Inferior parietal cortex (tissue), 1 donor: ENCODE measurements at regions not wholly inside any gene's neighbourhood (a gene's known extent, or its start where the extent isn't known, plus 50 kb on each side); places are given as distances from the start of the nearest gene placed in this dataset.
"Not testable (repeated sequence)": the region's sequence is repeated elsewhere in the genome, so short reads cannot be mapped to it uniquely, and the experiment has no call there.

Source experiments
- DNase-seq: peaks from one replicate; pipeline ENCODE4 v3.0.0-alpha.2; 2016; ENCODE audit errors: extremely low spot score

- no peak for DNase-seq
Measured at GRCh38 chr10:109411917-109412316, 511.4 kb downstream of the XPNPEP1 start.

- no peak for DNase-seq
Measured at GRCh38 chr10:109405338-109405737, 518.0 kb downstream of the XPNPEP1 start.

- DNase-seq: no peak
Measured at GRCh38 chr10:109403551-109403950, 519.8 kb downstream of the XPNPEP1 start.

DNA sequence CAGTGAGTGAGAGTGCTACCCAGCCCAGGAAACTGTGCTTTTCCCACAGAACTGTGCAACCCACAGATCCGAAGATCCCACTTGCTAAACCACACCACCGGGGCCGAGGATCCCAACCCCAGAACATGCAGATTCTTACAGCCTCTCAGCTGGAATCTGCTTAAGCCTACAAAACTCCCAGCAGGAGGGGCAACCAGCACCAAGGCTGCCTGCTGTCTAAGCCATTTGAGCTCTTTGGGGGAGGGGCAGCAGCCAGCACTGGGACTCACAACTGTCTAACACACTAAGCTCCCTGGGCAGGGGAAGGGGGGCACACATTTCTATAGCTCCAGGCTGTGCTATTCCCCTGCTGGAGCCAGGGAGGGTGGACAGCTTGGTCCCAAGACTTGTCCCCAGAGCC, 529.9 kb downstream of the XPNPEP1 start:
- DNase-seq: no peak

DNA sequence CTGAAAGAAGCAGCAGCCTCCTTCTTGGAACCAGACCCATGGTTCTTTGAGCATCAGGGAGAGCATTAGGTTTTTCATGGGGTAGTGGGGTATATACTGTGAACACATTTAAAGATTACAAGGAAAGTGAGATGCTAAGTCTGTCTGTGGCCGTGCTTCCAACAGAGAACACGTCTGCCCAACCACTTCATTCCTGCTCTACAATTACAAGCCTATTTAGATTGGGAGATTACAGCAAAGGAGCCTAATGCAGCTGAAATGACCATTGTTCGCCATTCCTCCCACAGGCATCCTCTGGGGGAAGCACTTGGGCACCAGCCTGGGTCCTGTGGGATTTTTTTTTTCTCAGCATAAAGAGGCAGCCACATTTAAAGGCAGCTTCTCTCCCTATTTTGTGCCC, 536.4 kb downstream of the XPNPEP1 start:
- no peak for DNase-seq

DNA sequence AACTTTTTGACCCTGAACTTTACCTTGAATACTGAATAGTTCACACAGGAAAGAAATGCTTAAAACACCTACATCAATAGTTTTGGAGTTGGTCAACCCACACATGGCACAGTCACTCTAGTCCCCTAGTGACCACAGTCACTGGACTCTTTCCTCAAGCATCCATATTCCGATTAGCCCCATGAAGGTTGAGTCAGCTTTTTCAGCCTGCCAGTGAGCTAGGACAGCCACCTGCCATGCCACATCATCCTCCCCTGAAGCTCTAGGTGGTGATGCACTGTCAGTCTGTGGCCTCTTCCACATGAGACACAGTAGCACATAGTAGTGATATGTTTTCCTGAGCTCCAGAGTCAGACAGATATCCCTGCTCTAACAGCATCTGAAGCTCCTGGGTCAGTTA, 537.2 kb downstream of the XPNPEP1 start:
- DNase-seq: no peak

GRCh38 chr10:109379186-109379585, 544.1 kb downstream of the XPNPEP1 start:
- no peak for DNase-seq

DNA sequence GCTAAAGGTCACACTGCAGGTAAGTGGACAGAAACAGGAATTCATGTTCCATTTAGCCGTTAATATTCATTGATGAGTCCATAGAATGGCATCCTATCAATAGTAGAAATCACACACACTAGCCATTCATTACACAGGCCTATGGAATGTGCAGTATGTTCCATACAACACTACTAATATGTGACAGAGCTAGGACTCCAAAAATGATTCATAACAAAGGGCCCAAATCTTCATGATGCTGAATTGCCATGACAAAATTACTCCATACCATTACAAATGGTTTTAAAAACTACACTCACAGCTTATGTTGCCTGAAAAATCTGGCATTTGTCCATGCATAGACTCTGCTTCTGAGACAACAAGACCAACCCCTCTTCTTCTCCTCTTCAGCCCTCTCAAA, 549.1 kb downstream of the XPNPEP1 start:
- DNase-seq: no peak

GRCh38 chr10:109359316-109359715, 564.0 kb downstream of the XPNPEP1 start:
- DNase-seq: no peak

DNA sequence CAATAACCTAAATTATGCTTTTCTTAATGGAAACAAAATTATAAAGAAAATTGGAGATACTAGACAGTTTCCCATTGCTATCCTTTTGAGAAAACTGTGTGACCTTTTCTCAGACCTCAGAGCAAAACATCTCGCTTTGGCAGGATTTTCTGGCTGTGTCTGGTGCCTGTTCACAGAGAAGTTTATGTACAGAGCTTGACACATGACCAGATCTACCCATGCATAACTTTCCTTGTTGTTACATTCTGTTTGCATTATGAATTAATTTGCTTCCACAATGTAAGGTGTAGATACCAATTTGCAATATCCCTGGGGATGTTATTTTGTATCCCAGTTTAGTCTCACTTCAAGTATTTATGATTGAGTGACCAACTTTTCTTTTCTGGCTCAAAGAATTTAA, 565.0 kb downstream of the XPNPEP1 start:
- no peak for DNase-seq

DNA sequence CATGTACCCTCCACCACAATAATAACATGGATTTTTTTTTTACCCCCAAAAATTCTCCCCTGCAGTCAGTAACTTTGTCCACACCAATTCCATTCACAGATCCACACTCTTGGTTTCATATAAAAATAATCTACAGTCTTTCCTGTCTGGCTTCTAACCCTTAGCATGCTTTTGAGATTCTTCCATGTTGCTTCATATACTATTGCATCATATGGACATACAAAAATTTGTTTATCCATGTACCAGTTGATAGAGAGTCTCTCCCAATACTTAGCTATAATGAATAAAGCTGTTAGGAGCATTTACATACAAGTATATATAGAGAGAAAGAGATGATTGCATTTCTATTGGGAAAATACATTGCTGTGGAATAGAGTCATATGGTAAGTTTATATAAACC, 575.0 kb downstream of the XPNPEP1 start:
- DNase-seq: no peak

GRCh38 chr10:109343293-109343692, 580.0 kb downstream of the XPNPEP1 start:
- DNase-seq: no peak

DNA sequence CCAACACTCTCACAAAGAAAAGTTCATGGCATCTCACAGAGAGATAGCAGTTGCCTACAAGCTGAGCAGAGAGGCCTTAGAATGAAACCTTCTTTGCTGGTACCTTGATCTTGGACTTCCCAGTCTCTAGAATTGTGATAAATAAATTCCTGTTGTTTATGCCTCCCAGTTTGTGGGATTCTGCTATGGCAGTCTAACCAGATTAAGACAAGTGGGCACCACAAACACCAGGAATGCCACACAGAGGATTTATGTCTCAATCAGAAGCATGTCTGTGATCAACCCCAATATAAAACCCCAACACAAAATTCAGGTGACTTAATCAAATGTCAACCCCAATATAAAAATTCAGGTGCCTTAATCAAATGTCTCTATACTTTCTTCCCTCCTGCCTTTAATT, 581.3 kb downstream of the XPNPEP1 start:
- no peak for DNase-seq

DNA sequence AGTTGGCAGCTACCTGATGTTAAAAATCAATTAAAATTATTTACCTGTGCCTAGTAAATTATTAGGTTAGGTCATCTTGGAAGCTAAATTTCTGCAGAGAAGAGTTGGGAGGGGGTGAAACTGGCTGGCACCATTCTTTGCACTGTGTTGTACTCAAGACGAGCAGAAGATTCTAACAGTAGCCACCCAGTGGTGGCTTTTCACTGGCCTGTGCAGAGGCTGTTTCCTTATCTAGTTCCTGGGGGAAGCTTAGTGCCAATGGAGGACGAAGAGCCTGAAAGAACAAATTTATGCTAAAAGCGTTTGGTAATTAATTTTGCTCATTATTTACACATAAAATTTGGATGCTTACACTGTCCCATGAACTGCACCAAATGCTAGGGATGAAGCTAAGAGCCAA, 595.3 kb downstream of the XPNPEP1 start:
- no peak for DNase-seq

GRCh38 chr10:109327266-109327665, 596.0 kb downstream of the XPNPEP1 start:
- no peak for DNase-seq

DNA sequence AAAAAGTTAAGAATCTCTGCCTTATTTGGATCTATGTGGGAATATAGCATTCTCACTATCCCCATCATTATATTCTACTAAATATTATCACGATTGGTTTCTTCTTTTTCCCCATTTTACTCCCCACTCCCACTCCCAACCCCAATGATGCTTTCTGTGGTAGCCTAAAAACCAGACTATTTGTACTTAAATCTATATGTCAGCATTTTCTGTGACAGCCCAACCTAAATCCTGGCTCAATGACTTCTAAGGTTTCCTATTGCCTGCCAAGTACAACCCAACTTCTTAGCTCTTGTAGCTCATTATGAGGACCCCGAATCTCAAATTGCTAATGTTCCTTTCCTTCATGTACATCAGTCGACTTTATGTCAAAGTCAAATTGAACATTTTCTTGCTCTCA, 598.6 kb downstream of the XPNPEP1 start:
- no peak for DNase-seq

DNA sequence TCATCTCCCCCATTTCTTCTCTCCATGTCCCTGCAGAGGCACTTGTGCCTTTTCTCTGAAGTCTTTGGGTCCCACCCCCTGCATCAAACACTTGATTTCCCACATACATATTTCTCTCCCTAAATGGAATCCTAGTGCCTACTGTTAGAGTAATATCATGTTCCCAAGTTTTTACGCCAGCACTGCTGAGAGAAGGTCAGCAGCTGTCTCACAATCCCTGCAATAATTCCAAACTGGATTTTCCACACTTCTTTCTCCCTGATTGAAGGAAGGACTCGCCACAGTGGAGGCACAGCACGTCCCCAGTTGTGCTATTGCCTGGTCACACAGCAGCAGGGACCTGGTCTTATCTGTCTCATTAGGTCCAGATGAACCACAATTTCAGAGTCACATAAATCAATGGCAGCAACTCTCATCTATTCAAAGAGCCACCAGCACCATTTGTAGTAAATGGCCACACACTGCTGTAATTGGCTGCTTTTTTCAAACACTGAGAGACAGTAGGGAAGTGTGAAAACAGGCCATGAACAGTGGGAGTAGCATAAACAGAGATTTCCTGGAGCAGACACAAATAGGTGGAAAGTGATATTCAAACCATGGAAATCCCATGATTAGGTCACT, 605.5 kb downstream of the XPNPEP1 start:
- no peak for DNase-seq

DNA sequence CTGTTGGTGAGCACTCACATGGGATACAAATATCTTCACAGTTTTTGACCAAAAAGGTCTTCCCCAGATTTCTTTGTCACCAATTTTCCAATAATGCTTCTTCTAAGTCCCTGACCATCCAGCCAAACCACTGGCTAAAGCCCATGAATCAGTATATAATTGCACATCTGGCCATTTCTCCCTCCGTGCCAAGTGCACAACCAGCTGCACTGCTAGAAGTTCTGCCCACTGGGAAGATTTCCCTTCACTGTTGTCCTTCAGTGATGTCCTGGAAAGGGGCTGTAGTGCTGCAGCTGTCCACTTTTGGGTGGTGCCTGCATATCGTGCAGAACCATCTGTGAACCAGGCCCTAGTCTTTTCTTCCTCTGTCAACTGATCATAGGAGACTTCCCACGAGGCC, 609.3 kb downstream of the XPNPEP1 start:
- DNase-seq: not testable (repeated sequence)

GRCh38 chr10:109312555-109312954, 610.8 kb downstream of the XPNPEP1 start:
- not testable (repeated sequence) for DNase-seq

GRCh38 chr10:109308971-109309370, 614.3 kb downstream of the XPNPEP1 start:
- DNase-seq: no peak

DNA sequence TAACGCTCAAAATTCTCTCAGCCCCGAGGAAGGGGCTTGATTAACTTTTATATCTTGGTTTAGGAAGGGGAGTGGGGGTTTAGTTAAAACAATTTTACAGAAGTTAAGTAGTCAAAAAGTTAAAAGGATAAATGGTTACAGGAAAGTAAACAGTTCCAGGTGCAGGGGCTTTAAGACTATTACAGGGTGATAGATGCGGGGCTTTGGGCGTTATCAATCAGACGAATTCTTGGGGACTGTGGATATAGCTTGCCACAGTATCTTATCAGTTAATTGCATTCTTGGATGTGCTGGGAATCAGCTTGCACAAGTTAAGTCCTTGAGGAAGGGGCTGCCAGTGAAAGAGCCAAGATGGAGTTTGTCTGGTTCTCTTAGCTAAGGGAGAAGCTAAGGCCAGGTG, 616.2 kb downstream of the XPNPEP1 start:
- DNase-seq: not testable (repeated sequence)

- DNase-seq: no peak
Measured at GRCh38 chr10:109306698-109307097, 616.6 kb downstream of the XPNPEP1 start.

DNA sequence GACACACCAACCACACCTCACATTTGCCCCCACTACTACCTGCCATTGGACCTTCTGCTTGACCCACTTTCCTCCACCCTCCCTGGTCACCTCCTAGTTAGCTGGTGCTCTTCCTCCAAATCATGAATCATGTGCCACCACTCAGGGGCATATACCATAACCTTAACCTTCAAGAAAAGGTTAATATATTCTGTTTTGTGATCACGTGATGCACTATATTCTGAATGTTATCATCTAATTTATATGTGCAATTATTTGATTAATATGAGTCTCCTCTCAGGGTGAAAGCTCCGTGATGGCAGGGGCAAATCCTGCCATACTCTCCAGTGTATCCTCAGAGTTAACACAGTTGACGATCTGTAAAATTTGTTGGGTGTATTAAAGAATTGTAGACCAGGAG, 635.5 kb downstream of the XPNPEP1 start:
- no peak for DNase-seq

DNA sequence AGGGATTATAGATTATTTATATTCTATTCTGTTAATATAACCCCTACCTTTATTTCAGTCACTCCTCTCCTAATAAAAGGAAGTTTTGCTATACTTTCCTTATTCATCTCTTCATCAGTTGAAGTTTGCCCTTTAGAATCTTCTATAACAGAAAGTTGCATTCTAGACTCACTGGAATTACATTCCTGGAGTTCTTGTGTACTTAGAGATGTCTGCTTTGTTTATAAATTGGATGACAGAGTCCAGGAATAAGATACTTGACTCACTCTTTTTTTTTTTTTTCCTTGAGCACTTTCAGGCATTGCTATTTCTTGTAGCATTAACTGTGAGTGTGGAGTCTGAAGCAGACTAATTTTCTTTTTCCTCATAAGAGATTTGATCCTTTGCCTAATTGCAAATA, 640.8 kb downstream of the XPNPEP1 start:
- DNase-seq: no peak
